NCI-H82 treated with DMSO at 0.1 percent for 48 hours (cell line): ENCODE measurements at regions not wholly inside any gene's neighbourhood (a gene's known extent, or its start where the extent isn't known, plus 50 kb on each side); places are given as distances from the start of the nearest gene placed in this dataset.
"Not testable (repeated sequence)": the region's sequence is repeated elsewhere in the genome, so short reads cannot be mapped to it uniquely, and the experiment has no call there.

ENCODE experiments used
- DNase-seq: peaks from one replicate; lab custom pipeline; 2025; ENCODE audit not compliant: unreplicated experiment; lab: John Stamatoyannopoulos, UW

- not testable (repeated sequence) for DNase-seq
These were observed 84.9 kb upstream of the METTL9 start for GRCh38 chr16:21514474-21514840.

- DNase-seq, result not testable (repeated sequence)
These were observed 82.7 kb upstream of the METTL9 start for GRCh38 chr16:21516705-21517040.

- not testable (repeated sequence) for DNase-seq
These were observed 82.1 kb upstream of the METTL9 start for GRCh38 chr16:21517263-21517662.

GRCh38 chr16:21519361-21520133 is 79.8 kb upstream of the METTL9 start:
- DNase-seq, result not testable (repeated sequence)

GRCh38 chr16:21520134-21521047 is 79.0 kb upstream of the METTL9 start:
- peak; percentile 89 for DNase-seq

- not testable (repeated sequence) for DNase-seq
These were observed 78.4 kb upstream of the METTL9 start for GRCh38 chr16:21521048-21521389.

- not testable (repeated sequence) for DNase-seq
These were observed 77.8 kb upstream of the METTL9 start for GRCh38 chr16:21521390-21522143.

- not testable (repeated sequence) for DNase-seq
These were observed 76.5 kb upstream of the METTL9 start for GRCh38 chr16:21522846-21523245.

GRCh38 chr16:21523411-21524067 is 75.8 kb upstream of the METTL9 start:
- no peak for DNase-seq

- DNase-seq, result no peak
These were observed 75.2 kb upstream of the METTL9 start for GRCh38 chr16:21524068-21524751.

- DNase-seq, result not testable (repeated sequence)
These were observed 74.7 kb upstream of the METTL9 start for GRCh38 chr16:21524752-21525028.

GRCh38 chr16:21525029-21525895 is 74.1 kb upstream of the METTL9 start:
- not testable (repeated sequence) for DNase-seq

- not testable (repeated sequence) for DNase-seq
These were observed 73.1 kb upstream of the METTL9 start for GRCh38 chr16:21525956-21526922.

GRCh38 chr16:21526923-21527807 is 72.2 kb upstream of the METTL9 start:
- DNase-seq, result no peak

GRCh38 chr16:21529060-21529658 is 70.2 kb upstream of the METTL9 start:
- not testable (repeated sequence) for DNase-seq

GRCh38 chr16:21530729-21531383 is 68.5 kb upstream of the METTL9 start:
- not testable (repeated sequence) for DNase-seq

GRCh38 chr16:21532996-21533395 is 66.4 kb upstream of the METTL9 start:
- not testable (repeated sequence) for DNase-seq
